Left renal pelvis (tissue), 4 donors: ENCODE measurements at regions not wholly inside any gene's neighbourhood (a gene's known extent, or its start where the extent isn't known, plus 50 kb on each side); places are given as distances from the start of the nearest gene placed in this dataset.

ENCODE experiments used
- DNase-seq, 4 donors: peaks; one replicate each; pipeline ENCODE4 v3.0.0-alpha.2; 2013; ENCODE audit warnings: low read depth in 4 of 4, low spot score in 3 of 4

GRCh38 chr16:73251608-73252007 is 203.7 kb upstream of the ZFHX3 start:
- no peak for DNase-seq

- DNase-seq = no peak
Measured at GRCh38 chr16:73248316-73248715, 200.4 kb upstream of the ZFHX3 start.

- no peak for DNase-seq
Measured at GRCh38 chr16:73240920-73241319, 193.0 kb upstream of the ZFHX3 start.

- DNase-seq = no peak
Measured at GRCh38 chr16:73237601-73238000, 189.7 kb upstream of the ZFHX3 start.

- DNase-seq = no peak
Measured at GRCh38 chr16:73234496-73234895, 186.6 kb upstream of the ZFHX3 start.

- no peak for DNase-seq
Measured at GRCh38 chr16:73233846-73234424, 186.0 kb upstream of the ZFHX3 start.

GRCh38 chr16:73233329-73233765 is 185.4 kb upstream of the ZFHX3 start:
- DNase-seq = no peak

- peak in 1 of 4 donors; percentile 22 for DNase-seq
Measured at GRCh38 chr16:73232555-73233328, 184.8 kb upstream of the ZFHX3 start.

- DNase-seq = no peak
Measured at GRCh38 chr16:73231944-73232554, 184.1 kb upstream of the ZFHX3 start.

- DNase-seq = no peak
Measured at GRCh38 chr16:73231379-73231778, 183.5 kb upstream of the ZFHX3 start.

GRCh38 chr16:73230651-73231050 is 182.7 kb upstream of the ZFHX3 start:
- DNase-seq = no peak

- DNase-seq = peak in 1 of 4 donors; percentile 18
Measured at GRCh38 chr16:73228649-73229048, 180.7 kb upstream of the ZFHX3 start.

- DNase-seq = no peak
Measured at GRCh38 chr16:73226675-73227074, 178.7 kb upstream of the ZFHX3 start.

- DNase-seq = no peak
Measured at GRCh38 chr16:73225983-73226382, 178.1 kb upstream of the ZFHX3 start.

- DNase-seq = no peak
Measured at GRCh38 chr16:73220836-73221235, 172.9 kb upstream of the ZFHX3 start.

- DNase-seq = no peak
Measured at GRCh38 chr16:73219176-73219575, 171.2 kb upstream of the ZFHX3 start.

- DNase-seq = no peak
Measured at GRCh38 chr16:73217654-73218053, 169.7 kb upstream of the ZFHX3 start.

- DNase-seq = no peak
Measured at GRCh38 chr16:73216932-73217331, 169.0 kb upstream of the ZFHX3 start.

GRCh38 chr16:73215678-73216377 is 167.9 kb upstream of the ZFHX3 start:
- no peak for DNase-seq

- DNase-seq = no peak
Measured at GRCh38 chr16:73214825-73215677, 167.1 kb upstream of the ZFHX3 start.
